Gastroesophageal sphincter (tissue), 3 donors: ENCODE measurements at regions not wholly inside any gene's neighbourhood (a gene's known extent, or its start where the extent isn't known, plus 50 kb on each side); places are given as distances from the start of the nearest gene placed in this dataset.
"Not testable (repeated sequence)": the region's sequence is repeated elsewhere in the genome, so short reads cannot be mapped to it uniquely, and the experiment has no call there.

Source experiments
- POLR2A ChIP-seq, 2 donors: fragments of 450-650 bp; IDR thresholded peaks; one replicate each; pipeline ENCODE4 v1.6.1; 2017; ENCODE audit warnings: antibody characterized with exemption in 2 of 2, mild to moderate bottlenecking in 2 of 2, moderate library complexity in 1 of 2
- POLR2AphosphoS5 ChIP-seq: sonication (generic); formaldehyde crosslinking; IDR thresholded peaks from one replicate; pipeline ENCODE4 v1.6.1; 2017; ENCODE audit warnings: antibody characterized with exemption
- TF ChIP-seq, protein P1 (sequence below), 4 experiments: fragments of 200-600 bp in 2 of 4; fragments of 450-650 bp in 2 of 4; sonication (generic) in 1 of 4; IDR thresholded peaks; one replicate each; pipeline ENCODE4 v1.5.1; 2017 to 2019; ENCODE audit warnings: antibody characterized with exemption in 4 of 4, mild to moderate bottlenecking in 2 of 4, moderate library complexity in 2 of 4

- not testable (repeated sequence) for TF ChIP-seq POLR2AphosphoS5; POLR2A (IDR thresholded peaks at IDR 0.05)
- TF ChIP-seq, protein P1, sequence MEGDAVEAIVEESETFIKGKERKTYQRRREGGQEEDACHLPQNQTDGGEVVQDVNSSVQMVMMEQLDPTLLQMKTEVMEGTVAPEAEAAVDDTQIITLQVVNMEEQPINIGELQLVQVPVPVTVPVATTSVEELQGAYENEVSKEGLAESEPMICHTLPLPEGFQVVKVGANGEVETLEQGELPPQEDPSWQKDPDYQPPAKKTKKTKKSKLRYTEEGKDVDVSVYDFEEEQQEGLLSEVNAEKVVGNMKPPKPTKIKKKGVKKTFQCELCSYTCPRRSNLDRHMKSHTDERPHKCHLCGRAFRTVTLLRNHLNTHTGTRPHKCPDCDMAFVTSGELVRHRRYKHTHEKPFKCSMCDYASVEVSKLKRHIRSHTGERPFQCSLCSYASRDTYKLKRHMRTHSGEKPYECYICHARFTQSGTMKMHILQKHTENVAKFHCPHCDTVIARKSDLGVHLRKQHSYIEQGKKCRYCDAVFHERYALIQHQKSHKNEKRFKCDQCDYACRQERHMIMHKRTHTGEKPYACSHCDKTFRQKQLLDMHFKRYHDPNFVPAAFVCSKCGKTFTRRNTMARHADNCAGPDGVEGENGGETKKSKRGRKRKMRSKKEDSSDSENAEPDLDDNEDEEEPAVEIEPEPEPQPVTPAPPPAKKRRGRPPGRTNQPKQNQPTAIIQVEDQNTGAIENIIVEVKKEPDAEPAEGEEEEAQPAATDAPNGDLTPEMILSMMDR (IDR thresholded peaks at IDR 0.05): not testable (repeated sequence)
Measured at GRCh38 chr3:195637011-195637410, 53.3 kb upstream of the APOD start.
